H9 (cell line): ENCODE measurements at regions not wholly inside any gene's neighbourhood (a gene's known extent, or its start where the extent isn't known, plus 50 kb on each side); places are given as distances from the start of the nearest gene placed in this dataset.
"Not testable (repeated sequence)": the region's sequence is repeated elsewhere in the genome, so short reads cannot be mapped to it uniquely, and the experiment has no call there.

ENCODE experiments used
- DNase-seq: peaks from one replicate; pipeline ENCODE4 v3.0.0-alpha.2; 2017
- H2AFZ ChIP-seq: one replicate; pipeline ENCODE4 v1.6.1; 2013; ENCODE audit warnings: mild to moderate bottlenecking, low read length, control low read depth, moderate library complexity
- H2AK5ac ChIP-seq: 2 replicates; pipeline ENCODE4 v1.6.1; 2013; ENCODE audit warnings: low read length, control low read depth, mixed read lengths; ENCODE audit not compliant: insufficient read length
- H2BK120ac ChIP-seq: one replicate; pipeline ENCODE4 v1.6.1; 2013; ENCODE audit warnings: low read depth, mild to moderate bottlenecking, low read length, control low read depth, inconsistent platforms; ENCODE audit not compliant: poor library complexity, severe bottlenecking
- H2BK12ac ChIP-seq: 2 replicates; pipeline ENCODE4 v1.6.1; 2013; ENCODE audit warnings: low read length, control low read depth, mixed read lengths, low read depth; ENCODE audit not compliant: insufficient read length
- H2BK15ac ChIP-seq: 2 replicates; pipeline ENCODE4 v1.6.1; 2013; ENCODE audit warnings: low read depth, low read length, control low read depth
- H2BK20ac ChIP-seq: one replicate; pipeline ENCODE4 v1.6.1; 2013; ENCODE audit warnings: low read depth, mild to moderate bottlenecking, low read length, control low read depth, inconsistent platforms; ENCODE audit not compliant: poor library complexity, severe bottlenecking
- H2BK5ac ChIP-seq: 2 replicates; pipeline ENCODE4 v1.6.1; 2013; ENCODE audit warnings: low read length, control low read depth, mixed read lengths; ENCODE audit not compliant: insufficient read length
- H3K14ac ChIP-seq: 2 replicates; pipeline ENCODE4 v1.6.1; 2013; ENCODE audit warnings: low read length, control low read depth; ENCODE audit not compliant: insufficient read depth
- H3K18ac ChIP-seq: 2 replicates; pipeline ENCODE4 v1.6.1; 2013; ENCODE audit warnings: low read depth, mild to moderate bottlenecking, mixed read lengths, low read length, control low read depth; ENCODE audit not compliant: insufficient read length
- H3K23ac ChIP-seq: 2 replicates; pipeline ENCODE4 v1.6.1; 2013; ENCODE audit warnings: low read length, control low read depth, mixed read lengths, low read depth; ENCODE audit not compliant: insufficient read length
- H3K23me2 ChIP-seq: 2 replicates; pipeline ENCODE4 v1.6.1; 2013; ENCODE audit warnings: low read depth, mild to moderate bottlenecking, mixed read lengths, low read length, control low read depth; ENCODE audit not compliant: insufficient read length, poor library complexity, severe bottlenecking
- H3K27ac ChIP-seq: 2 replicates; pipeline ENCODE4 v1.5.1; 2013; ENCODE audit warnings: low read length, control low read depth, mixed read lengths, low read depth; ENCODE audit not compliant: insufficient read length
- H3K27me3 ChIP-seq: 2 replicates; pipeline ENCODE4 v1.6.1; 2013; ENCODE audit warnings: low read length, control low read depth, inconsistent platforms; ENCODE audit not compliant: insufficient read depth
- H3K4ac ChIP-seq: 2 replicates; pipeline ENCODE4 v1.6.1; 2013; ENCODE audit warnings: low read depth, mild to moderate bottlenecking, control low read depth, inconsistent platforms, low read length, moderate library complexity
- H3K4me1 ChIP-seq: 2 replicates; pipeline ENCODE4 v1.6.1; 2013; ENCODE audit warnings: low read length, control low read depth, inconsistent platforms; ENCODE audit not compliant: insufficient read depth
- H3K4me2 ChIP-seq: 2 replicates; pipeline ENCODE4 v1.6.1; 2013; ENCODE audit warnings: low read length, control low read depth, mixed read lengths; ENCODE audit not compliant: insufficient read length, insufficient read depth
- H3K56ac ChIP-seq: 2 replicates; pipeline ENCODE4 v1.6.1; 2013; ENCODE audit warnings: low read depth, mild to moderate bottlenecking, mixed read lengths, low read length, control low read depth; ENCODE audit not compliant: insufficient read length
- H3K79me1 ChIP-seq: 2 replicates; pipeline ENCODE4 v1.6.1; 2013; ENCODE audit warnings: low read depth, mild to moderate bottlenecking, moderate library complexity, low read length, control low read depth, inconsistent platforms; ENCODE audit not compliant: insufficient read depth, poor library complexity, severe bottlenecking
- H3K79me2 ChIP-seq: 2 replicates; pipeline ENCODE4 v1.6.1; 2013; ENCODE audit warnings: low read length, control low read depth, inconsistent platforms; ENCODE audit not compliant: insufficient read depth
- H3K9ac ChIP-seq: 2 replicates; pipeline ENCODE4 v1.6.1; 2013; ENCODE audit warnings: low read length, control low read depth, mixed read lengths; ENCODE audit not compliant: insufficient read length; ENCODE audit errors: extremely low read depth
- H3K9me3 ChIP-seq: one replicate; pipeline ENCODE4 v1.6.1; 2013; ENCODE audit warnings: low read depth, low read length, inconsistent platforms; ENCODE audit not compliant: control insufficient read depth
- H3T11ph ChIP-seq: one replicate; pipeline ENCODE4 v1.6.1; 2013; ENCODE audit warnings: mild to moderate bottlenecking, low read length, control low read depth, inconsistent platforms
- H4K20me1 ChIP-seq: one replicate; pipeline ENCODE4 v1.6.1; 2013; ENCODE audit not compliant: control insufficient read depth, insufficient read length, insufficient read depth
- H4K5ac ChIP-seq: 2 replicates; pipeline ENCODE4 v1.6.1; 2013; ENCODE audit warnings: low read depth, mild to moderate bottlenecking, mixed read lengths, low read length, control low read depth; ENCODE audit not compliant: insufficient read length
- H4K8ac ChIP-seq: replicated peaks from 2 replicates; pipeline ENCODE4 v1.6.1; 2013; ENCODE audit warnings: low read length, control low read depth, mixed read lengths, low read depth; ENCODE audit not compliant: insufficient read length
- H4K91ac ChIP-seq: 2 replicates; pipeline ENCODE4 v1.6.1; 2013; ENCODE audit warnings: low read depth, mild to moderate bottlenecking, moderate library complexity, mixed read lengths, low read length, control low read depth; ENCODE audit not compliant: insufficient read length
- H3K27ac Mint-ChIP-seq, 3 experiments: 2 replicates in 2 of 3; 3 replicates in 1 of 3; pipeline ENCODE4 v1.8.0; 2020 to 2021; ENCODE audit warnings: mixed read lengths in 3 of 3, mild to moderate bottlenecking in 1 of 3, moderate library complexity in 1 of 3
- H3K27me3 Mint-ChIP-seq: 2 replicates; pipeline ENCODE4 v1.8.0; 2021; ENCODE audit warnings: low read depth, mild to moderate bottlenecking, moderate library complexity, mixed read lengths
- H3K36me3 Mint-ChIP-seq, 3 experiments: 2 replicates in 2 of 3; 3 replicates in 1 of 3; pipeline ENCODE4 v1.8.0; 2020 to 2021; ENCODE audit warnings: low read depth in 3 of 3, mixed read lengths in 3 of 3; ENCODE audit not compliant: insufficient read depth in 1 of 3
- H3K4me1 Mint-ChIP-seq, 2 experiments: 2 replicates each; pipeline ENCODE4 v1.8.0; 2020; ENCODE audit warnings: mixed read lengths in 2 of 2
- H3K4me3 Mint-ChIP-seq, 2 experiments: 2 replicates in 1 of 2; 3 replicates in 1 of 2; pipeline ENCODE4 v1.8.0; 2020 to 2021; ENCODE audit warnings: mild to moderate bottlenecking in 2 of 2, mixed read lengths in 2 of 2, moderate library complexity in 1 of 2
- H3K9me3 Mint-ChIP-seq, 2 experiments: 2 replicates in 1 of 2; 3 replicates in 1 of 2; pipeline ENCODE4 v1.8.0; 2020; ENCODE audit warnings: mild to moderate bottlenecking in 2 of 2, mixed read lengths in 2 of 2, moderate library complexity in 1 of 2
- WGBS: extraction: QIAGEN DNeasy Blood & Tissue Kit; methylation state at CpG from one replicate; pipeline ENCODE4 v1.1.7; 2013; ENCODE audit warnings: missing lambda C conversion rate, low lambda C conversion rate, mixed read lengths; ENCODE audit not compliant: insufficient read length; ENCODE audit errors: extremely low coverage; 5-methylcytosine and 5-hydroxymethylcytosine counted together
- TF ChIP-seq, protein P1 (sequence below): fragments of 200-600 bp; sonication (generic); conservative IDR thresholded peaks from 3 replicates; pipeline ENCODE4 v1.8.0; 2021; ENCODE audit warnings: antibody characterized with exemption, mild to moderate bottlenecking

DNA sequence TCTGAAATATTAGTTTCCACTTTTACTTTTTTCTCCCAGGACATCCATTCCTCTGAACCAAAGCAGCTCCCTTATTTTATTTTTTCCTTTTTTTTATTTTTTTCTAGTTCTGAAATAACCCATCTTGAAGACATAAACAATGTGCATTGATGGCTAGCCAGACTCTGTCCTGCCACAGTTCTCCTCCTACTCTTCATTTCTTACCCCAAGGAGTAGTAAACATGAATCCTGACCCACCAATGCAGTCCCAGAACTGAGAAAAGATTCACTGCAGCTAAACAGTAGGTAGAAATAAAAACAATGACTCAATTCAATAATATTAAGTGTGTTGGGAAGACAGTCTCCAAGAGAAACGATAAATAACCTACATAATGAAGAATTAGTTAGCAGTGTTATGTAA lies 65.7 kb upstream of the NOVA1 start:
- Histone ChIP-seq H2BK12ac (no peak overlapping the region), H2AK5ac (no peak overlapping the region), H3K9me3 (no peaks in the 10 kb centered on the region), H4K5ac (no peak overlapping the region), H3K56ac (no peak overlapping the region), H4K8ac (no peak overlapping the region), H3K79me1 (no peaks in the 10 kb centered on the region), H3K9ac (no peak overlapping the region), H3K4me2 (no peak overlapping the region), H2BK5ac (no peak overlapping the region), H3K27me3 (no peaks in the 10 kb centered on the region), H3K4me1 (no peaks in the 10 kb centered on the region), H4K20me1 (no peaks in the 10 kb centered on the region), H2BK15ac (no peak overlapping the region), H2AFZ (no peak overlapping the region), H3K79me2 (no peaks in the 10 kb centered on the region), H3K14ac (no peak overlapping the region), H3K18ac (no peak overlapping the region), H2BK20ac (no peak overlapping the region), H4K91ac (no peak overlapping the region), H2BK120ac (no peak overlapping the region), H3K4ac (no peak overlapping the region), H3T11ph (no peak overlapping the region), H3K23me2 (no peaks in the 10 kb centered on the region), H3K23ac (no peak overlapping the region), H3K27ac (no peak overlapping the region)
- H3K4me3 Mint-ChIP-seq: no peak overlapping the region
- no peaks in the 10 kb centered on the region for H3K4me1 Mint-ChIP-seq
- H3K9me3 Mint-ChIP-seq: peaks cover 20 to 22% of the 10 kb centered on the region in 2 experiments
- WGBS: no CpG with 5 or more reads among the region's 1 CpG
- H3K36me3 Mint-ChIP-seq: peaks cover 5 to 26% (median 16%) of the 10 kb centered on the region in 3 experiments; a peak in 6 of 7 replicates
- no peak for DNase-seq
- no peak overlapping the region for H3K27ac Mint-ChIP-seq
- TF ChIP-seq, protein P1, sequence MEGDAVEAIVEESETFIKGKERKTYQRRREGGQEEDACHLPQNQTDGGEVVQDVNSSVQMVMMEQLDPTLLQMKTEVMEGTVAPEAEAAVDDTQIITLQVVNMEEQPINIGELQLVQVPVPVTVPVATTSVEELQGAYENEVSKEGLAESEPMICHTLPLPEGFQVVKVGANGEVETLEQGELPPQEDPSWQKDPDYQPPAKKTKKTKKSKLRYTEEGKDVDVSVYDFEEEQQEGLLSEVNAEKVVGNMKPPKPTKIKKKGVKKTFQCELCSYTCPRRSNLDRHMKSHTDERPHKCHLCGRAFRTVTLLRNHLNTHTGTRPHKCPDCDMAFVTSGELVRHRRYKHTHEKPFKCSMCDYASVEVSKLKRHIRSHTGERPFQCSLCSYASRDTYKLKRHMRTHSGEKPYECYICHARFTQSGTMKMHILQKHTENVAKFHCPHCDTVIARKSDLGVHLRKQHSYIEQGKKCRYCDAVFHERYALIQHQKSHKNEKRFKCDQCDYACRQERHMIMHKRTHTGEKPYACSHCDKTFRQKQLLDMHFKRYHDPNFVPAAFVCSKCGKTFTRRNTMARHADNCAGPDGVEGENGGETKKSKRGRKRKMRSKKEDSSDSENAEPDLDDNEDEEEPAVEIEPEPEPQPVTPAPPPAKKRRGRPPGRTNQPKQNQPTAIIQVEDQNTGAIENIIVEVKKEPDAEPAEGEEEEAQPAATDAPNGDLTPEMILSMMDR: no peak
- H3K27me3 Mint-ChIP-seq: no peaks in the 10 kb centered on the region; the same call in 1 of the 2 replicates

- not testable (repeated sequence) for H3K23me2 ChIP-seq, H3K4ac ChIP-seq, H3K27ac ChIP-seq, H2AK5ac ChIP-seq, H2BK15ac ChIP-seq, H3T11ph ChIP-seq, H2BK20ac ChIP-seq, H2BK120ac ChIP-seq, H4K8ac ChIP-seq, H2AFZ ChIP-seq, H3K79me1 ChIP-seq, H4K91ac ChIP-seq, H2BK5ac ChIP-seq, H4K5ac ChIP-seq, H3K14ac ChIP-seq, H2BK12ac ChIP-seq, H3K79me2 ChIP-seq, H3K27me3 Mint-ChIP-seq, H3K27me3 ChIP-seq, H3K9me3 ChIP-seq, H3K23ac ChIP-seq, H4K20me1 ChIP-seq, H3K56ac ChIP-seq, H3K4me1 ChIP-seq
- no CpG with 5 or more reads among the region's 31 CpGs for WGBS
- Mint-ChIP-seq H3K4me1 (peaks cover 4 to 12% of the 10 kb centered on the region in 2 experiments; a peak in 3 of 4 replicates), H3K27ac (peak overlapping the region; percentile 32 to 92 (median 85); a peak in 5 of 7 replicates), H3K36me3 (peaks cover 7 to 26% (median 16%) of the 10 kb centered on the region in 3 experiments; a peak in 5 of 7 replicates), H3K4me3 (peak overlapping the region; percentile 69 to 70; a peak in 4 of 5 replicates), H3K9me3 (peaks cover 18 to 37% of the 10 kb centered on the region in 2 experiments)
- peak; percentile 33 for DNase-seq
- H3K4me2 ChIP-seq: peak overlapping the region; percentile 25
- H3K9ac ChIP-seq: peak overlapping the region; percentile 70
- H3K18ac ChIP-seq: peak overlapping the region; percentile 90
Measured at GRCh38 chr14:26678732-26679420, 81.0 kb upstream of the NOVA1 start.
